Vagina (tissue), 2 donors: ENCODE measurements at regions not wholly inside any gene's neighbourhood (a gene's known extent, or its start where the extent isn't known, plus 50 kb on each side); places are given as distances from the start of the nearest gene placed in this dataset.

Experiments used
- CTCF ChIP-seq, 3 experiments: fragments of 450-650 bp in 2 of 3; fragments of 200-600 bp in 1 of 3; sonication (generic) in 1 of 3; IDR thresholded peaks; one replicate each; pipeline ENCODE4 v1.5.1; 2017 to 2019; ENCODE audit warnings: antibody characterized with exemption in 3 of 3, mild to moderate bottlenecking in 2 of 3, moderate library complexity in 2 of 3
- POLR2A ChIP-seq, 2 donors: fragments of 450-650 bp; IDR thresholded peaks; one replicate each; pipeline ENCODE4 v1.6.1; 2017; ENCODE audit warnings: antibody characterized with exemption in 2 of 2, mild to moderate bottlenecking in 2 of 2, moderate library complexity in 2 of 2
- POLR2AphosphoS5 ChIP-seq, 2 donors: sonication (generic); formaldehyde crosslinking; IDR thresholded peaks; one replicate each; pipeline ENCODE4 v1.9.0; 2017; ENCODE audit warnings: antibody characterized with exemption in 2 of 2, mild to moderate bottlenecking in 2 of 2, low read depth in 1 of 2; ENCODE audit not compliant: insufficient read depth in 1 of 2

DNA sequence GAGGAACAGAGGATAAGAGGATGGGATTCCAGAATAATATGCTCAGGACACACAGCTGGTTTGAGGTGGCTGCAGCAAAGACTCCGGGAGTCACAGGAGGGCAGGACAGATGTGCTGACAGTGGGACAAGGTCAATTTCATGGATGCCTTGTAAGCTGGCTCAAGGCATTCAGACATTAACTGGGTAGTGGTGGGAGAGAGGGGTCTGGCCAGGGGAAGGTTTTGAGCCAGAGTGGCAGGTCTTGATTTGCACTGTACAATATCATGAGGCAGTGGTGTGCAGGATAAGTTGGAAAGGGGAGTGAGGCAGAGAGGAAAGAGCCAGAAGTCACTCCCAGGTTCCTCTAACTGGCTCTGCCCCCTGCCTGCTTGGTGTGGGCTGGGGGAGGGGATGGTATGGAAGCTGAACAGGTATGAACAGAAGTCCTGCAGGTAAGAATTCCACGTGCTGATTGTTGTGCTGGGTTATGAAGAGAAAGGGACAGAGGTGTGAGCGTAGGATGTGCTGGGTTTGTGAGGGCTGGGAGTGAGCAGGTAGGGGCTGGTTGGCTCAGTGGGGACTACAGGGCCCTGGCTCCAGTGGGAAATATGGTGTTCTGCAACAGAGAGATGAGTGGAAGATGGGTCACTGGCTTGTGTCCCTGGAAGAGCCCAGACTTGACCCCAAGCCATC lies 141.7 kb upstream of the COPS8 start:
- TF ChIP-seq CTCF (IDR thresholded peaks at IDR 0.05) (no peak), POLR2AphosphoS5 (IDR thresholded peaks at IDR 0.05; ENCODE audit: insufficient read depth in 1 of 2, low read depth in 1 of 2) (no peak), POLR2A (IDR thresholded peaks at IDR 0.05) (no peak)
